IMR-90 (cell line): ENCODE measurements at regions not wholly inside any gene's neighbourhood (a gene's known extent, or its start where the extent isn't known, plus 50 kb on each side); places are given as distances from the start of the nearest gene placed in this dataset.

ENCODE experiments used
- ATAC-seq: fragments of 200-7000 bp; cut with Tn5 transposase; 2 replicates; pipeline ENCODE4 v1.9.1; 2020; ENCODE audit warnings: low read depth, mild to moderate bottlenecking, moderate library complexity
- BruUV-seq: library from RNA; stranded (reverse); fragments of 400-500 nt; replicated peaks from 2 replicates; lab custom pipeline; 2021; lab: Mats Ljungman, UMichigan
- CTCF ChIA-PET: fragments of 300-600 bp; formaldehyde crosslinking; extraction: SDS; loops from one replicate; lab custom pipeline; 2021; ENCODE audit warnings: antibody characterized with exemption; lab: Yijun Ruan, JAX
- POLR2A ChIA-PET: fragments of 300-600 bp; sonication (Branson Sonifier 250); formaldehyde crosslinking; loops from one replicate; lab custom pipeline; 2022; ENCODE audit warnings: antibody characterized with exemption; ENCODE audit not compliant: unreplicated experiment; lab: Charles Lee
- DNase-seq: peaks from one replicate; pipeline ENCODE4 v3.0.0; 2013
- H2AFZ ChIP-seq: replicated peaks from 2 replicates; pipeline ENCODE3; 2013; ENCODE audit warnings: low read length, mild to moderate bottlenecking; ENCODE audit not compliant: poor library complexity
- H2AK5ac ChIP-seq: 2 replicates; pipeline ENCODE4 v1.6.1; 2013; ENCODE audit warnings: low read depth, low read length, inconsistent platforms
- H2AK9ac ChIP-seq: replicated peaks from 2 replicates; pipeline ENCODE3; 2013; ENCODE audit warnings: mild to moderate bottlenecking, low read depth, low read length, moderate library complexity; ENCODE audit not compliant: poor library complexity
- H2BK120ac ChIP-seq: 2 replicates; pipeline ENCODE4 v1.6.1; 2013; ENCODE audit warnings: low read depth, low read length, inconsistent platforms
- H2BK15ac ChIP-seq: 3 replicates; pipeline ENCODE4 v1.6.1; 2013; ENCODE audit warnings: low read depth, low read length, inconsistent platforms
- H2BK20ac ChIP-seq: 2 replicates; pipeline ENCODE4 v1.6.1; 2013; ENCODE audit warnings: low read depth, mild to moderate bottlenecking, inconsistent platforms, low read length, moderate library complexity
- H2BK5ac ChIP-seq: 2 replicates; pipeline ENCODE4 v1.6.1; 2013; ENCODE audit warnings: mild to moderate bottlenecking, low read depth, low read length, inconsistent platforms; ENCODE audit not compliant: poor library complexity, severe bottlenecking
- H3K14ac ChIP-seq: replicated peaks from 2 replicates; pipeline ENCODE4 v1.6.1; 2013; ENCODE audit warnings: low read depth, low read length, inconsistent platforms
- H3K18ac ChIP-seq: 2 replicates; pipeline ENCODE4 v1.6.1; 2013; ENCODE audit warnings: low read depth, low read length, control low read depth
- H3K23ac ChIP-seq: 2 replicates; pipeline ENCODE4 v1.6.1; 2013; ENCODE audit warnings: low read depth, low read length, inconsistent platforms
- H3K27ac ChIP-seq: 2 replicates; pipeline ENCODE4 v1.5.1; 2013; ENCODE audit warnings: mild to moderate bottlenecking, control low read depth, low read length; ENCODE audit not compliant: insufficient read depth
- H3K27me3 ChIP-seq: 2 replicates; pipeline ENCODE4 v1.6.1; 2013; ENCODE audit warnings: low read length; ENCODE audit not compliant: control insufficient read depth, insufficient read depth
- H3K36me3 ChIP-seq: 2 replicates; pipeline ENCODE4 v1.6.1; 2013; ENCODE audit warnings: low read length, mixed read lengths; ENCODE audit not compliant: control insufficient read depth, insufficient read depth
- H3K4ac ChIP-seq: 2 replicates; pipeline ENCODE4 v1.6.1; 2013; ENCODE audit warnings: low read depth, low read length, inconsistent platforms
- H3K4me1 ChIP-seq: 2 replicates; pipeline ENCODE4 v1.6.1; 2013; ENCODE audit warnings: low read length, mixed read lengths; ENCODE audit not compliant: control insufficient read depth, insufficient read depth
- H3K4me2 ChIP-seq: 2 replicates; pipeline ENCODE4 v1.6.1; 2013; ENCODE audit warnings: low read depth, mild to moderate bottlenecking, control low read depth, low read length, moderate library complexity
- H3K4me3 ChIP-seq: 2 replicates; pipeline ENCODE4 v1.5.1; 2013; ENCODE audit warnings: low read depth, mild to moderate bottlenecking, control low read depth, low read length, moderate library complexity; ENCODE audit not compliant: insufficient read depth
- H3K56ac ChIP-seq: 2 replicates; pipeline ENCODE4 v1.6.1; 2013; ENCODE audit warnings: low read length, inconsistent platforms; ENCODE audit not compliant: insufficient read depth; ENCODE audit errors: extremely low read depth
- H3K79me1 ChIP-seq, 2 experiments: 2 replicates each; pipeline ENCODE4 v1.6.1; 2013; ENCODE audit warnings: low read length in 2 of 2, inconsistent platforms in 1 of 2, low read depth in 1 of 2
- H3K9ac ChIP-seq: 2 replicates; pipeline ENCODE4 v1.6.1; 2013; ENCODE audit warnings: low read depth, low read length, control low read depth
- H3K9me1 ChIP-seq: 2 replicates; pipeline ENCODE4 v1.6.1; 2013; ENCODE audit warnings: low read length, inconsistent platforms; ENCODE audit not compliant: insufficient read depth
- H3K9me3 ChIP-seq: 2 replicates; pipeline ENCODE4 v1.6.1; 2013; ENCODE audit warnings: low read length; ENCODE audit not compliant: control insufficient read depth, insufficient read depth
- H4K20me1 ChIP-seq: 2 replicates; pipeline ENCODE4 v1.6.1; 2013; ENCODE audit warnings: low read length, inconsistent platforms; ENCODE audit not compliant: insufficient read depth
- H4K5ac ChIP-seq: 2 replicates; pipeline ENCODE4 v1.6.1; 2013; ENCODE audit warnings: mild to moderate bottlenecking, low read depth, low read length, control low read depth
- H4K8ac ChIP-seq, 2 experiments: 2 replicates each; pipeline ENCODE4 v1.6.1; 2013; ENCODE audit warnings: low read depth in 2 of 2, low read length in 2 of 2, control low read depth in 1 of 2, inconsistent platforms in 1 of 2
- H4K91ac ChIP-seq: 2 replicates; pipeline ENCODE4 v1.6.1; 2013; ENCODE audit warnings: low read depth, low read length, inconsistent platforms; ENCODE audit not compliant: insufficient read depth
- MAFK ChIP-seq: IDR thresholded peaks from 2 replicates; pipeline ENCODE4 v1.6.1; 2012; ENCODE audit warnings: low read depth, low read length, improper control_type of control experiment
- SMC3 ChIP-seq: fragments of 150-350 bp; IDR thresholded peaks from 2 replicates; pipeline ENCODE4 v1.6.1; 2016; ENCODE audit warnings: low read depth, mild to moderate bottlenecking, antibody characterized with exemption, low read length, moderate library complexity
- WGBS, 2 experiments: methylation state at CpG; one replicate each; pipeline versions ENCODE4 v1.1.5 to v1.1.7; 2013; ENCODE audit warnings: missing lambda C conversion rate in 2 of 2; ENCODE audit not compliant: insufficient read length in 1 of 2; ENCODE audit errors: extremely low coverage in 2 of 2; 5-methylcytosine and 5-hydroxymethylcytosine counted together
- dilution Hi-C: fragments of 300-500 bp; cut with HindIII; formaldehyde crosslinking; loops from one replicate; pipeline ENCODE4 v1.14.3; 2018; ENCODE audit warnings: low sequenced_read_pairs; ENCODE audit not compliant: unreplicated experiment
- in situ Hi-C: fragments of 300-500 bp; cut with MboI; formaldehyde crosslinking; loops from 3 replicates; pipeline ENCODE4 v1.14.3; 2019; ENCODE audit warnings: low sequenced_read_pairs, inconsistent platforms, mixed read lengths
- intact Hi-C: fragments of 100-400 bp; cut with micrococcal nuclease; formaldehyde crosslinking; loops from 2 replicates; pipeline ENCODE4 v1.10.0; 2022

DNA sequence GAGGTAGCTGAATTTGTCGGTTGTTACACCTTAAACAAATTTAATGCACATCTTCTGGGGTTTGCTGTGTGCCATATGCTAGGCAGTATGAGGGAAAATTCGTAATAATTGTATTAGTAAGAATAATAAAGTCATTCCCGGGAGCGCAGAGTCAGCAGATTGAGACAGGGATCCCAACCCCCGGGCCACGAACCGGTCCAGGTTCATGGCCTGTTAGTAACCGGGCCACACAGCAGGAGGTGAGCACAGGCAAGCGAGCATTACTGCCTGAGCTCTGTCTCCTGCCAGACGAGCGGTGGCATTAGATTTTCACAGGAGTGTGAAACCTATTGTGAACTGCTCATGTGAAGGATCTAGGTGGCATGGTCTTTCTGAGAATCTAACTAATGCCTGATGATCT is 114.9 kb downstream of the PCDH7 start:
- intact Hi-C loops (no loop called here), dilution Hi-C loops (no loop called here), in situ Hi-C loops (no loop called here)
- ATAC-seq (no peak), DNase-seq (no peak)
- Histone ChIP-seq H3K4ac (no peak overlapping the region), H2AK5ac (no peak overlapping the region), H2BK5ac (no peak overlapping the region), H3K9ac (no peak overlapping the region), H3K9me3 (no peaks in the 10 kb centered on the region), H3K36me3 (no peaks in the 10 kb centered on the region), H3K4me2 (no peak overlapping the region), H2BK20ac (no peak overlapping the region), H3K4me3 (no peak overlapping the region), H2BK15ac (no peak overlapping the region), H3K9me1 (no peaks in the 10 kb centered on the region), H4K8ac (no peak overlapping the region), H3K14ac (no peak overlapping the region), H2AFZ (no peak overlapping the region), H3K27me3 (no peaks in the 10 kb centered on the region), H3K56ac (no peak overlapping the region), H3K79me1 (no peaks in the 10 kb centered on the region), H2BK120ac (no peak overlapping the region), H2AK9ac (no peak overlapping the region), H4K5ac (no peak overlapping the region), H3K18ac (no peak overlapping the region), H3K27ac (no peak overlapping the region), H3K23ac (no peak overlapping the region), H4K91ac (no peak overlapping the region), H4K20me1 (no peaks in the 10 kb centered on the region), H3K4me1 (peaks cover 3% of the 10 kb centered on the region)
- POLR2A ChIA-PET: no interaction called here
- WGBS, 2 experiments: no CpG with 5 or more reads among the region's 11 CpGs
- CTCF ChIA-PET: no interaction called here
- TF ChIP-seq MAFK (peak; percentile 62), SMC3 (no peak)
- no TSS peak for BruUV-seq
